ENCODE measurements at regions not wholly inside any gene's neighbourhood (a gene's known extent, or its start where the extent isn't known, plus 50 kb on each side); places are given as distances from the start of the nearest gene placed in this dataset.

DNA sequence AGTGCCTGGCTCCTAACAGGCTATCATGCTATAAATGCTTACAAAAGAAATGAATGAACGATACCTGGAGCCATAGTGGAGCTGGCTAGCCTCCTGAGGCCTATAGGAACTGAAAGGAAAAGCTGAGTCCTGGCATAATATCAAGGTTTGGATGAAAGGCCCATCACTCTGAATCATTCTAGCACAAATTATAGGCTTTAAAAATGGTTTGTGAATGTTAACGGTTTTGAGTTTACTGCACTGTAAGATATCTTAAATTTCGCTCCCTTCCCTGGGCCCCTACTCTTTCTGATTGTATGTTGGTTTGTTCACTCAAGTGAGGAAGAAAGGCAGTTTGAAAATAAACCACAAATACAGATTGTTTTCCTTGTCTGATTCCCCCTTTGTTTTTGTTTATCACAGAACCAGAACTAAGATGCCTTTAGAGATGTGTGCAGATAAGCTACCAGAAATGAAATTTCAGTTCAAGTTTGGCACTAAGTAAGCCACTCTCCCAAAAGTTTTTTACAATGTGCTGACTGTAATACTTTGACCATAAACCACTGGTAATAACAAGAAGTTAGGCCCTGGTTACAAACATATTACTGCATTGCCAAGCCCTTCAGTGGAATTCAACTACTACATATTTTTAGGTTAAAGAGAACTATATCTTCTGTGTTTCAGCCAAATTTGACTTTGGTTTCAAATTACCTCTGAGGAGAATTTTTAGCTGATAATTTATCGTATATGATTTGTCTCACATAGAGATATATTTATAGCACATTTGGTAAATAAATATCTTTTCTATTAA, 89.5 kb downstream of the ALX1 start:
- TF ChIP-seq, protein P1, sequence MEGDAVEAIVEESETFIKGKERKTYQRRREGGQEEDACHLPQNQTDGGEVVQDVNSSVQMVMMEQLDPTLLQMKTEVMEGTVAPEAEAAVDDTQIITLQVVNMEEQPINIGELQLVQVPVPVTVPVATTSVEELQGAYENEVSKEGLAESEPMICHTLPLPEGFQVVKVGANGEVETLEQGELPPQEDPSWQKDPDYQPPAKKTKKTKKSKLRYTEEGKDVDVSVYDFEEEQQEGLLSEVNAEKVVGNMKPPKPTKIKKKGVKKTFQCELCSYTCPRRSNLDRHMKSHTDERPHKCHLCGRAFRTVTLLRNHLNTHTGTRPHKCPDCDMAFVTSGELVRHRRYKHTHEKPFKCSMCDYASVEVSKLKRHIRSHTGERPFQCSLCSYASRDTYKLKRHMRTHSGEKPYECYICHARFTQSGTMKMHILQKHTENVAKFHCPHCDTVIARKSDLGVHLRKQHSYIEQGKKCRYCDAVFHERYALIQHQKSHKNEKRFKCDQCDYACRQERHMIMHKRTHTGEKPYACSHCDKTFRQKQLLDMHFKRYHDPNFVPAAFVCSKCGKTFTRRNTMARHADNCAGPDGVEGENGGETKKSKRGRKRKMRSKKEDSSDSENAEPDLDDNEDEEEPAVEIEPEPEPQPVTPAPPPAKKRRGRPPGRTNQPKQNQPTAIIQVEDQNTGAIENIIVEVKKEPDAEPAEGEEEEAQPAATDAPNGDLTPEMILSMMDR (IDR thresholded peaks at IDR 0.05; ENCODE audit: low read length, missing control alignments): no peak
- DNase-seq (ENCODE audit: low read depth): no peak
- H3K4me3 ChIP-seq (replicated peaks; ENCODE audit: low read depth, low read length): no peak overlapping the region

DNA sequence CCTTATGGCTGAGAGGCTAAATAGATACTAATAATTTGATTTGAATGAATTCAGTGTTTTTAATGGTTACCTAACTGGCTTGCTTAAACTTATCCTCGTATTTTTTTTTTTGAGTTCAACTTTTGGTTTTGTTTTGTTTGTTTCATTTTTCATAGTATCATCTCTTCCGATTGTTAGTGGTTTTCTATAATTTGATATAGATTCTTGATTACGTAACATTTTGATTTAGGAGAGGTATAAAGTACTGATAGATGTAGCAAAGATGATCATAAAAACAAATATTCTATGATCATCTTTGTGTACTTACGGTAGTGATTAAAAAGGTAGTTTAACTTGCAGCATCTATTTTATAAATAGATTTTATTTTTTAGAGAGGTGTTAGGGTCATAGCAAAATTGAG, 93.0 kb downstream of the ALX1 start:
- no peak for DNase-seq (ENCODE audit: low read depth)
- H3K4me3 ChIP-seq (replicated peaks; ENCODE audit: low read depth, low read length): no peak overlapping the region
- TF ChIP-seq, protein P1 (IDR thresholded peaks at IDR 0.05; ENCODE audit: low read length, missing control alignments): no peak

DNA sequence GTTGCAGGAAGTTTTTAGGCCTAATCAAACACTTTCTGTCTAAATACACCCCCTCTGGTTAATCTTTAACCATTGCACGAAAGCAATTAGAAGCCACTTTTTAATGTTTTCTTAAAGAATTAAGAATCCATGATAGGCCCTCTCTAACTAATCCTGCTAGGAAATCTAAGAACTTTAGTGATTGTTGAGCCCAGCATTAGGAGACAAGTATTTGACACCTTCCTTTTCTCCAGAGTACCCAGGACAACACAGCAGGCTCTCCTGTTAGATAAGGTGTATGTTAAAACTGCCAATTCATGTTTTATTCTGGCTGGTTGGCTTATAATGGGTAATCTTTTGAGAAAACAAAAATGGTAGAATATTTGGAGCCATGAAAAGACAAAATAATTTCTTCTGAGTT, 95.0 kb downstream of the ALX1 start:
- no peak overlapping the region for H3K4me3 ChIP-seq (replicated peaks; ENCODE audit: low read depth, low read length)
- DNase-seq (ENCODE audit: low read depth): no peak
- TF ChIP-seq, protein P1 (IDR thresholded peaks at IDR 0.05; ENCODE audit: low read length, missing control alignments): no peak

DNA sequence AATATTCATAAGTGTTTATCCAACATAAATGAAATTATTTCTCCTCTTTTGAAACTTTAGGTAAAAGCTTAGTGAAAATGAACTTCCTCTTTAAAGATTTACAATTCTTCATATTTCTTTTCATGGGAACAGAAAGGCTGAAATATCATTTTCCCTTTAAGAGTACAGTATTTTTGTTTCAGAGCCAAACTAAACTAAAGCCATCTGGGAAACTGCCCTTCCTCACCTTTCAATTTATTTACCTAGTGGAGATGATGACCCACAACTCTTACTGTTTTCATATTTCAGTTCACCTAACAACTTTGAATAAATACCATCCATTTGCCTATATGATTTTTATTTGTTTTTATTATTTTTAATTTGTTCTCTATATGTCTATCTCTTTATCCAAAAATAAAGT, 105.4 kb downstream of the ALX1 start:
- DNase-seq (ENCODE audit: low read depth): no peak
- TF ChIP-seq, protein P1 (IDR thresholded peaks at IDR 0.05; ENCODE audit: low read length, missing control alignments): no peak
- H3K4me3 ChIP-seq (replicated peaks; ENCODE audit: low read depth, low read length): no peak overlapping the region

DNA sequence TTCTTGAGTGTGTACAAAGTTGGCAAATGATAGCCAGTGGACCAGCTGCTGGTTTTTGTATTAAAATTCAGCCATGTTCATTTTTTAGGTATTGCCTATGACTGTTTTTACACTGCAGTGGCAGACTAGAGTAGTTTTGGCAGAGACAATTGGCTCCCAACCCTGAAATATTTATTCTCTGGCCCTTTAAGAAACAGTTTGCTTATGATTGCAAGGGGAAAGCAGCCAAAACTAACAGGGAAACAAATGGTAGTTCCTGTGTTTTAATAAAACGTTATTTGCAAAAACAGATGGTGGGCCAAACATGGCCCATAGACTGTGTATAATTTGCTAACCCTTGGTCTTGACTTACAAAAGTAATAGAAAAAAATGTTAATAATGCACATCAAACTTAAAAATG, 110.2 kb downstream of the ALX1 start:
- no peak overlapping the region for H3K4me3 ChIP-seq (replicated peaks; ENCODE audit: low read depth, low read length)
- TF ChIP-seq, protein P1 (IDR thresholded peaks at IDR 0.05; ENCODE audit: low read length, missing control alignments): no peak
- no peak for DNase-seq (ENCODE audit: low read depth)

DNA sequence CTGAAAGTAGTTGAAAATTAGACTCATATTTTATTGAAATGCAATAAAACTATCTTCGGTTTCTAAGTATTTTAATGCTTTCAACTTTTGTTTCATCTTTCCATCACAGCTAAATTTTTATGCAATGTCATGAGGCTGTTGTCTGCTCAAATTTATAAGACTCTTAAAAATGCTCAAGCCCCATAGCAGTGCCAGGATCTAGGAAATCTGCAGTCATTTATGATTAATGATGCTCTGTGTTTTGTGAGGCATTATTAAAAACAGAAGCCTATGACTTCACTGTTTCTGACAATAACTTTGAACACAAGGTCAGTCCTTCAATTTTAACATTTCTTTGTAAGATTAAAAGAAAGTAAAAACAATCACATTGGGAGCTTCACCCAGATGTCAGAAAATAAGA, 112.5 kb downstream of the ALX1 start:
- no peak overlapping the region for H3K4me3 ChIP-seq (replicated peaks; ENCODE audit: low read depth, low read length)
- TF ChIP-seq, protein P1 (IDR thresholded peaks at IDR 0.05; ENCODE audit: low read length, missing control alignments): no peak
- no peak for DNase-seq (ENCODE audit: low read depth)

DNA sequence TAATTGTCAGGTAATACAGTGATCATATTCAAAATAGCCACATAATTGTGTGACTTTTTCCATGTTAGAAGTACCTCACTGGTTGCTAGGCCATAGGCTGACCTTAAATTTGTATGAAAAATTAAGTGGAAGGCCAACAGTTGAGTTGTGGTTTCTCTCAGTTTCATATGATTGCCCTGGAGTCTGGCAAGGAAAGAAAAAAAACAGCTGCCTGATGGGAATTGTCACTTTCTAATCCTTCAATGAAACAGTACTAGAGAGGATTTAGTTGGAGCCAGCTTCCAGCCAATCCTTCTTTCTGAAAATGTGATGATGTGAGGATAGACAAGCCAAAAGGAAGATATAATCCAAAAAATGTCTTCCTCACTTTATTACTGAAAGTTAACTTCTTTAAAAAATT, 113.6 kb downstream of the ALX1 start:
- H3K4me3 ChIP-seq (replicated peaks; ENCODE audit: low read depth, low read length): no peak overlapping the region
- TF ChIP-seq, protein P1 (IDR thresholded peaks at IDR 0.05; ENCODE audit: low read length, missing control alignments): no peak
- DNase-seq (ENCODE audit: low read depth): no peak

All from fibroblast of pulmonary artery (primary cell).